GM12891 (cell line): ENCODE measurements at regions not wholly inside any gene's neighbourhood (a gene's known extent, or its start where the extent isn't known, plus 50 kb on each side); places are given as distances from the start of the nearest gene placed in this dataset.

Experiments used
- DNase-seq: peaks from one replicate; pipeline ENCODE4 v3.0.0; 2011; ENCODE audit warnings: low spot score; ENCODE audit not compliant: insufficient read length
- FAIRE-seq: peaks from 2 replicates; lab custom pipeline; 2011; peaks lifted over from hg19 to GRCh38; lab: Jason Lieb, UNC
- PAX5 ChIP-seq: IDR thresholded peaks from 2 replicates; pipeline ENCODE4 v1.6.1; 2011; ENCODE audit warnings: low read length, moderate library complexity, mild to moderate bottlenecking; ENCODE audit not compliant: insufficient read depth, severe bottlenecking
- POLR2A ChIP-seq: IDR thresholded peaks from 2 replicates; pipeline ENCODE4 v1.6.1; 2011; ENCODE audit warnings: low read depth, low read length, control low read depth
- POLR2AphosphoS5 ChIP-seq: IDR thresholded peaks from 2 replicates; pipeline ENCODE4 v1.6.1; 2011; ENCODE audit warnings: low read depth, low read length, control low read depth
- POU2F2 ChIP-seq: IDR thresholded peaks from 2 replicates; pipeline ENCODE4 v1.6.1; 2011; ENCODE audit warnings: low read depth, mild to moderate bottlenecking, control low read depth, low read length, moderate library complexity
- SPI1 ChIP-seq: IDR thresholded peaks from 2 replicates; pipeline ENCODE4 v1.6.1; 2011; ENCODE audit warnings: low read depth, low read length, control low read depth
- TAF1 ChIP-seq: IDR thresholded peaks from 2 replicates; pipeline ENCODE4 v1.6.1; 2011; ENCODE audit warnings: low read depth, low read length, control low read depth

DNA sequence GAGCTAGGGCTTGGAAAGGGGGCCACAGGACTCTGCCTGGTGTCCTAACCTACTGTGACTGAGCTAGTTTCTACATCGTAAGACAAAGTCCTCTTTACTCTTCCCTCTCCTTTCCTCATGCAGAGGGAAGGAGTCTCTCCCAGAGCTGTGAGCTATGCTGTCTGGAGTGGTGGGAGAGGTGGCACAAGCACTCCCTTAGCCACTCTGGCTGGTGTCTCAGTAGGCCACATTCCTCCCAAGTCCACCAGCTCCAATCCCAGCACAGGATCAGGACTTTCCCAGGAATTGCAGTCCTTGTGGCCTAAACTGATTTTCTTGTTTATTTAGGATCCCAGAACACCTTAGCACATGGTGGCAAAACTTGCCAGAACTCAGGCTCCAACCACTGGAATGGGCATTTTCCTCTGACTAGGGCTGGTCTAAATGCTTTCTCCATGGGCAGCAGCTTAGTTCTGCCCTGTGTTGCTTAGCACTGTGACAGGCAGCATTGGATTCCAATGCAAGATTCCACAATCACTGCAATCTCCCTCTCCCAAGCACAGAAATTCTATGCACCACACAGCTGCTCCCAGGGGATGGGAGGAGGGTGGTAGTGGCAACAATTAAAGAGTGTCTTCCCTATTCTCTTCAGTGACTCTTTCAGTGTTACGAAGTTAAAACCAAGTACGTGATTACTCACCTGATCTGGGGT lies 733.3 kb downstream of the HACE1 start:
- DNase-seq (no peak), FAIRE-seq (no peak)
- TF ChIP-seq POU2F2 = no peak
- no peak for TF ChIP-seq TAF1
- no peak for TF ChIP-seq PAX5
- TF ChIP-seq POLR2AphosphoS5 = no peak
- no peak for TF ChIP-seq POLR2A
- no peak for TF ChIP-seq SPI1

DNA sequence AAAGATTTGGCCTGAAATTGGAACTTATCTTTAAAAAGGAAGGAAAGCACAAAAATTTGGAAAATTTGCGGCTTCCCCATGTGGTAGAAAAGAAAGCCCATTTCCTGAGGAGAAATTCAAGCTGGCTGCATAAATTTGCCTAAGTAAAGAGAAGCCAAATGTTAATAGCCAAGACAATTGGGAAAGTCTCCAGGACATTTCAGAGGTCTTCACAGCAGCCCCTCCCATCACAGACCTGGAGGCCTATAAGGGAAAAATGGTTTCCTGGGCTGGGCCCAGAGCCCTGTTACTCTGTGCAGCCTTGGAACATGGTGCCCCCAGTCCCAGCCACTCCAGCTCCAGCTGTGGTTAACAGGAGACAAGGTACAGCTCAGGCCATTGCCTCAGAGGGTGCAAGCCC lies 736.5 kb downstream of the HACE1 start:
- FAIRE-seq (no peak), DNase-seq (no peak)
- no peak for TF ChIP-seq POLR2A
- TF ChIP-seq SPI1 = no peak
- TF ChIP-seq POU2F2 = no peak
- no peak for TF ChIP-seq TAF1
- TF ChIP-seq POLR2AphosphoS5 = no peak
- TF ChIP-seq PAX5 = no peak

DNA sequence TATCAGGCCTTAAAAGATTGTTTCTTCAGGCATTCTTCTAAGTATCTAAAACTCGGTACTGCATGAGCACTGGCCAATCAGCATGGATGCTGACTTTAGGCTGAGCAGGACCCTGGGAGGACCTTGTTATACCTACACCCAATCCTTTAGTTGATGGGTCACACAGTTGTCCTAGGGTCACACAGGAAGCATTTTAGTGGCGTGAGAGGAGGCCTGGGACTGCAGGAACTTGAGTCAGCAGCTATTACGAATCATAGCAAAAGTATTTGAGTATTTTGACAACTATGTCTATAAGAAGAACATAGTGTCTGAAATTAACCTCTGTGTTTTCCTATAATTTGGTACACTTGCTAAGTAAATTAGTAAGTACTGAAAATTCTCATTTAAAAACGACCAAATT lies 741.4 kb downstream of the HACE1 start:
- FAIRE-seq = no peak
- DNase-seq = no peak
- TF ChIP-seq POU2F2 (no peak), POLR2A (no peak), PAX5 (no peak), SPI1 (no peak), TAF1 (no peak), POLR2AphosphoS5 (no peak)

DNA sequence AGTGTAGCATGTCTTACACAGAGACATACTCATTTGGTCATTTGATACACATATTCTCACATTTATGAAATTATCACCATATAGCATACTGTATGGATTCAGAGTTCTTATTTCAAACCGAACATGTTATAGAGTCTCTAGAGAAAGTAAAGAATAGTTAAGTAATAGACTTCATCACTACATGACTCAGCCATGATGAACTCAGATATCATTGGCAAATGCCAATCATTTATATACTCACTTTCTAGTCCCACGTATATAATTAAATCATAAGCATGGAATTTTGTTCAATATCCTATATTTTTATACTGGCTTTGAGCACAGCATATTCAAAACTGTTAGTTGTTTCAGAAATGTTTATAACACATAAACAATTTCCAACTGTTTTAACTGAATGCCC lies 749.9 kb downstream of the HACE1 start:
- DNase-seq (no peak), FAIRE-seq (no peak)
- TF ChIP-seq POLR2AphosphoS5 (no peak), POLR2A (no peak)

DNA sequence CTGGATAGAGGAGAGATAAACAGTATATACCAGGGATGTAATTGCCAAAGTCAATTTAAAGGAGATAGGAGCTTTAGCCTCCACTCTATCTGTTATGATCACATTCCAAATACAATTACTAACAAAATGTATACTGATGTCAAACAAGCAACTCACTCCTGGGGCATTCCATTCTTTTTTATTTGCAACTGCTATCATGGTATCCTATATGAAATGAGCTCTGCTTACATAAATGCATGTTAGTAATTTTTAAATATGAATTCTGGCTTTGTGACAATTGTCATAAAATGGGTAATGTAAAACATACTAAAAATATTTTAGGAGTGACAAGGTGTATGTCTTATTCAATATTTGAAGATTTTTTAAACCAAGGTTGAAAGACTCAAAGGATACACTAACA lies 751.1 kb downstream of the HACE1 start:
- no peak for TF ChIP-seq POLR2A
- FAIRE-seq (no peak), DNase-seq (no peak)

DNA sequence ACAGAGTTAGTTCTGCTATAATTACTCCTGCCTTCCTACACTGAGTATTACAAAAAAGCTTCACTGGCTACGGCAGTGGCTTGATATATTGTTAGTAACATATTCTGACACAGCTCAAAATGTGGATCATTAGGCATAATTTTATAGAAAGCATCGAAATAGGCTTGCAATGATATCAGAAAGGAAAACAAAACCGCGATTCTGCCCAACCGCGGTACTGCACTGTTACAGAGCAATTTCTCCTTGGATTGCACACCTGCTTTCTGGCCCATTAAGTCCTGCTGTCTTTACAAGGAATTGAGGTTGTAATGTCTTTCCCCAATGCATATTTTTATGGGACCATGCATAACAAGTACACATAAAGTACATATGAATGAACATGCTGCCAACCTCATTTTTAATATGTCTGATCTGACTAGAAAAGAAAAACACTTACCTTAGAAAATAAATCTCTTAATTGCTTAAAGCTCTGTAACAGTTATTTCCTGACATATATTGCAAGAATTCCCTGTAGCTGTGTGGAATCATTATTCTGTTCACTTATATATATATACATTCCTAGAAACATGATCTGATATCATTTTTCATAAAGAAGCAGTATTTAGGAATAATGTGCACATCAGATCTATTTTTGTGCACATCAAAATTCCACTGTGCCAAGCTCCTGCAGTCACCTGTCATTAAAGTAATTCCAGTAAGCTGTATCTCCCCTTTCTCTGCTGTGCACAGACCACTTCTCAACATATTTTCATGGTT lies 763.9 kb downstream of the HACE1 start:
- FAIRE-seq (no peak), DNase-seq (no peak)
- TF ChIP-seq PAX5 (no peak), POU2F2 (no peak), SPI1 (no peak), TAF1 (no peak), POLR2A (no peak), POLR2AphosphoS5 (no peak)

DNA sequence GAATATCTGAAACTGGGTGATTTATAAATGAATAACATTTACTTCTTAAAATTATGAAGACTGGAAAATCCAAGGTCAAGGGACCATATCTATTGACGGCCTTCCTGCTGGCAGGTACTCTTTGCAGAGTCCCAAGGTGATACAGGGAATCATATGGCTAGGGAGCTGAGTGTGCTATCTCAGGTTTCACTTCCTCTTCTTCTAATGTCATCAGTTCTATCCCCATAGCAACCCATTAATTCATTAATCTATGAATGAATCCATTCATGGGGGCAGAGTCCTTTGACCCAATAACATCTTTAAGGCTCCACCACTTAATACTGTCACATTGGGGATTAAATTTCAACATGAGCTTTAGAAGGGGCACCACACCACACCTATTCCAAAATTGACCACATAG lies 772.0 kb downstream of the HACE1 start:
- TF ChIP-seq SPI1 (peak; percentile 86), POLR2A (no peak)
- FAIRE-seq = no peak
- DNase-seq = no peak

DNA sequence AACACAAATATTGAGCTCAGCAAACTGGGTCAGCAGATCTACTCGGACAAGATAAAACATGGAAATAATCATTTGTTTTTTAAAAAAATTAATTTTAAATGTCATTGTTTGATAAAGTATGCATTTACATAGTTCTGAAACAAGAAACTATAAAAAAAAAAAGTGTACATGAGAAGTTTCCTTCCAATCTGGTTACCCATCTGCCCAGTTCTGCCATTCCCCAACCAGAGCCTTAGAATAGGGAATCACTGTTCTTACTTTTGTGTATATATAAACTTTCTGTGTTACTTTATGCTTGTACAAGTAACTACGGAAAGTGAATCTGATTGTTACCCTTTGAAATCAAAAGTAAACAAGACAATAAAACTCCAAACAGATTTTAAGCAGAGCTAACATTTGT lies 791.4 kb downstream of the HACE1 start:
- FAIRE-seq (no peak), DNase-seq (no peak)
- TF ChIP-seq POLR2AphosphoS5 = no peak
- TF ChIP-seq POLR2A = no peak
- TF ChIP-seq TAF1 = no peak
- TF ChIP-seq POU2F2 = no peak
- no peak for TF ChIP-seq PAX5
- no peak for TF ChIP-seq SPI1

DNA sequence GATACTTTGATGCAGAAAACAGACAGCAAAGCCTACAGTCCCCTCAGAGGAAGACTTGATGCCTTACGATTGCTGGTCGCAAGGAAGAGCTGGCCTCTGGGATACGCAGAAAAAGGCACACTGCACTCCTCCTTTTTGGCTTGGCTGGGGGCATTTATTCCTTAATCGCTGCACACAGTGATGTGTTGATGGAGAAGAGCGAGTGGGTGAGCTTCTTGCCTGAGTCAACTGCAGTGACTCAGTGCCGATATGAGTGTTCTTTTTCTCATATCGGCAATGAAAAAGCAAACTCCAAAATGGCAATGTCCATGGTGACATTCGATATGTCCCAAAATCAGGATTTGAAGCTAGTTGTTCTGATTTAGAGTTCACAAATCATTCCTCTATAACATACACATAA lies 794.8 kb downstream of the HACE1 start:
- TF ChIP-seq POU2F2 (no peak), POLR2AphosphoS5 (no peak), TAF1 (no peak), POLR2A (no peak), SPI1 (no peak), PAX5 (no peak)
- DNase-seq (no peak), FAIRE-seq (no peak)

DNA sequence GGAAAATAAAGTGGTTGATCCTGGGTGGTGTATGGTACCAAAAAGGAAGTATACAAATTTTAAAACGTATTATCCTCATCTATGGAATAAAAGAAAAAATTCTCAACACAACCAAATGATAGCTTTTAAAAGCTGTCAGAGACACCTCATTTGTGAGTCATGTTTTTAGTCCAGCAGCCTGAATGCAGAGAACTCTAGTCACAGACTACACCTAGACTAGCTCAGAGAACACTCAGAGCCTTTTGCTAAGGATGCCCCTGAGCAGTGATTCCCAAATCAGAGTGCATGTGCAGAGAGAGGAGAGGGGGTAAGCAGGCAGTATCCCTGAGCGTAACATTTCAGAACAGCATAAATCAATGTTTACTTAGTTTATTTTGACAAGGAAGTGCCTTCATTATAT lies 809.3 kb downstream of the HACE1 start:
- TF ChIP-seq POLR2A (no peak), SPI1 (no peak), POLR2AphosphoS5 (no peak), TAF1 (no peak), PAX5 (no peak), POU2F2 (no peak)
- no peak for FAIRE-seq
- no peak for DNase-seq

DNA sequence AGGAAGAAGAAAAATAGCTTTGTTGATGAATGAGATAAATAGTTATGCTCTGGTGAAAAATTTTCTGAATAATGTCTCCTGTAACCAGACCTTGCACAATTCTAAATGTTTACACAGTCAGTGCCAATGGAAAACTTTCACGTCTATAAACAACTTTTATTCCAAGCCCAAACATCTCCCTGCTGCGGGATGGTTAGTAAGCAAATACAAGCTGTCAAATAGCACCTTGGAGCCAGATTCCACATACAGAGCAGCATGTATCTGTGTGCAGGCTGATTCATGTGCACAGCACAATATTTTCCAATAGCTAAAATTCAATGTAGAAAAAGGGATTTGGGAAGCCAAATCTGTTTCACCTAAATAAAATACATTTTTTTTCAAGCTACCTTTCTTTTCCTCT lies 813.3 kb downstream of the HACE1 start:
- TF ChIP-seq TAF1 = no peak
- TF ChIP-seq POLR2AphosphoS5 = no peak
- TF ChIP-seq PAX5 = no peak
- no peak for TF ChIP-seq POLR2A
- no peak for TF ChIP-seq POU2F2
- TF ChIP-seq SPI1 = no peak
- DNase-seq (no peak), FAIRE-seq (no peak)
